ENCODE measurements at regions not wholly inside any gene's neighbourhood (a gene's known extent, or its start where the extent isn't known, plus 50 kb on each side); places are given as distances from the start of the nearest gene placed in this dataset.

- TF ChIP-seq CTCF (IDR thresholded peaks at IDR 0.05) (no peak), EP300 (IDR thresholded peaks at IDR 0.05) (no peak), POLR2A (IDR thresholded peaks at IDR 0.05) (no peak)
Observed at GRCh38 chr5:30385754-30386153, 807.7 kb upstream of the CDH6 start.

All from ovary (tissue), 3 donors.